A673 (cell line): ENCODE measurements at regions not wholly inside any gene's neighbourhood (a gene's known extent, or its start where the extent isn't known, plus 50 kb on each side); places are given as distances from the start of the nearest gene placed in this dataset.

Source experiments
- BruUV-seq: library from RNA; stranded (reverse); fragments of 400-500 nt; replicated peaks from 2 replicates; lab custom pipeline; 2021; lab: Mats Ljungman, UMichigan
- CTCF ChIA-PET: fragments of 300-600 bp; sonication (Branson Sonifier 250); formaldehyde crosslinking; loops from one replicate; lab custom pipeline; 2022; ENCODE audit warnings: antibody characterized with exemption; lab: Charles Lee
- POLR2A ChIA-PET: fragments of 300-600 bp; sonication (Branson Sonifier 250); formaldehyde crosslinking; loops from one replicate; lab custom pipeline; 2022; ENCODE audit warnings: antibody characterized with exemption; ENCODE audit not compliant: low non-redundant PET; lab: Charles Lee
- DNase-seq: peaks from one replicate; pipeline ENCODE4 v3.0.0-alpha.2; 2015; ENCODE audit warnings: low spot score
- H3K27ac ChIP-seq: fragments of 200-600 bp; sonication (generic); 2 replicates; pipeline ENCODE4 v1.5.1; 2016; ENCODE audit warnings: mixed run types, low read depth, mild to moderate bottlenecking, mixed read lengths, antibody characterized with exemption, low read length; ENCODE audit not compliant: poor library complexity, severe bottlenecking
- H3K27me3 ChIP-seq: fragments of 200-600 bp; sonication (generic); replicated peaks from 2 replicates; pipeline ENCODE4 v1.6.1; 2017; ENCODE audit warnings: mixed run types, low read depth, mild to moderate bottlenecking, mixed read lengths, antibody characterized with exemption, low read length; ENCODE audit not compliant: insufficient read depth, poor library complexity
- H3K36me3 ChIP-seq: fragments of 200-600 bp; sonication (generic); 2 replicates; pipeline ENCODE4 v1.6.1; 2016; ENCODE audit warnings: mixed run types, mild to moderate bottlenecking, mixed read lengths, antibody characterized with exemption, low read length; ENCODE audit not compliant: insufficient read depth, poor library complexity, severe bottlenecking
- H3K4me1 ChIP-seq: fragments of 200-600 bp; sonication (generic); 2 replicates; pipeline ENCODE4 v1.6.1; 2017; ENCODE audit warnings: mixed run types, mild to moderate bottlenecking, mixed read lengths, antibody characterized with exemption, low read length; ENCODE audit not compliant: insufficient read depth, poor library complexity, severe bottlenecking
- H3K4me3 ChIP-seq: fragments of 200-600 bp; sonication (generic); 2 replicates; pipeline ENCODE4 v1.5.1; 2016; ENCODE audit warnings: low read depth, mixed run types, mild to moderate bottlenecking, mixed read lengths, low read length; ENCODE audit not compliant: poor library complexity, severe bottlenecking
- H3K9me3 ChIP-seq: fragments of 200-600 bp; sonication (generic); 2 replicates; pipeline ENCODE4 v1.6.1; 2016; ENCODE audit warnings: mixed run types, low read depth, mild to moderate bottlenecking, mixed read lengths, antibody characterized with exemption, low read length; ENCODE audit not compliant: poor library complexity, severe bottlenecking
- EZH2 ChIP-seq: fragments of 200-600 bp; sonication (generic); IDR thresholded peaks from 2 replicates; pipeline ENCODE4 v1.6.1; 2017; ENCODE audit warnings: borderline replicate concordance, low read depth, mild to moderate bottlenecking, mixed read lengths, antibody characterized with exemption, low read length; ENCODE audit not compliant: poor library complexity, severe bottlenecking
- intact Hi-C: fragments of 100-400 bp; cut with micrococcal nuclease; formaldehyde crosslinking; loops from one replicate; pipeline ENCODE4 v1.10.0; 2022; ENCODE audit not compliant: unreplicated experiment
- TF ChIP-seq, protein P1 (sequence below): fragments of 300-800, 200-600 bp; sonication (generic); conservative IDR thresholded peaks from 2 replicates; pipeline ENCODE4 v1.5.1; 2017; ENCODE audit warnings: low read depth, mild to moderate bottlenecking, antibody characterized with exemption, low read length, moderate library complexity, mixed read lengths

DNA sequence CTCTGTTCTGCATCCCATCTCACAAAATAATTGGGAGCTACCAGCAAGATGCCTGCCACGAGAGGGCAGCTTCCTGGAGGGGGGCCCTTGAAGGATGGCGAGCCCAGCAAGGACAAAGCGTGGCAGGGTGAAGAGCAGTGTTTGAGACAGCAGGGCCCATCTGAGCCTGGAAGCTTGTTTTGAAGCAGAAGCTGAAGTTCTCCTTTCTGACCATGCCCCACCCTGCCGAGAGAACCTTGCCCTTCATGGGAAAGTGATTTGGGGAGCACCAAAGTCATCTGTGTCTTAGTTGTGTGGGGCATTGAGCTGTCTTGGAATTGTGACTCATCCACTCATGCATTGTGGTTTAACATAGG, 216.3 kb downstream of the BCL11A start:
- Histone ChIP-seq H3K27me3 (no peaks in the 10 kb centered on the region), H3K27ac (no peak overlapping the region), H3K36me3 (no peaks in the 10 kb centered on the region), H3K4me3 (no peak overlapping the region), H3K4me1 (no peaks in the 10 kb centered on the region), H3K9me3 (no peaks in the 10 kb centered on the region)
- intact Hi-C loops: no loop called here
- TF ChIP-seq EZH2: no peak
- TF ChIP-seq, protein P1, sequence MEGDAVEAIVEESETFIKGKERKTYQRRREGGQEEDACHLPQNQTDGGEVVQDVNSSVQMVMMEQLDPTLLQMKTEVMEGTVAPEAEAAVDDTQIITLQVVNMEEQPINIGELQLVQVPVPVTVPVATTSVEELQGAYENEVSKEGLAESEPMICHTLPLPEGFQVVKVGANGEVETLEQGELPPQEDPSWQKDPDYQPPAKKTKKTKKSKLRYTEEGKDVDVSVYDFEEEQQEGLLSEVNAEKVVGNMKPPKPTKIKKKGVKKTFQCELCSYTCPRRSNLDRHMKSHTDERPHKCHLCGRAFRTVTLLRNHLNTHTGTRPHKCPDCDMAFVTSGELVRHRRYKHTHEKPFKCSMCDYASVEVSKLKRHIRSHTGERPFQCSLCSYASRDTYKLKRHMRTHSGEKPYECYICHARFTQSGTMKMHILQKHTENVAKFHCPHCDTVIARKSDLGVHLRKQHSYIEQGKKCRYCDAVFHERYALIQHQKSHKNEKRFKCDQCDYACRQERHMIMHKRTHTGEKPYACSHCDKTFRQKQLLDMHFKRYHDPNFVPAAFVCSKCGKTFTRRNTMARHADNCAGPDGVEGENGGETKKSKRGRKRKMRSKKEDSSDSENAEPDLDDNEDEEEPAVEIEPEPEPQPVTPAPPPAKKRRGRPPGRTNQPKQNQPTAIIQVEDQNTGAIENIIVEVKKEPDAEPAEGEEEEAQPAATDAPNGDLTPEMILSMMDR: 0 out of 2 replicates have a peak, but pooled peaks have one; percentile 14
- CTCF ChIA-PET: no interaction called here
- POLR2A ChIA-PET: no interaction called here
- BruUV-seq: no TSS peak
- no peak for DNase-seq

GRCh38 chr2:60336442-60337141, 216.9 kb downstream of the BCL11A start:
- Histone ChIP-seq H3K36me3 (no peaks in the 10 kb centered on the region), H3K27ac (no peak overlapping the region), H3K27me3 (no peaks in the 10 kb centered on the region), H3K4me3 (no peak overlapping the region), H3K4me1 (no peaks in the 10 kb centered on the region), H3K9me3 (no peaks in the 10 kb centered on the region)
- POLR2A ChIA-PET: no interaction called here
- no TSS peak for BruUV-seq
- intact Hi-C loops: no loop called here
- DNase-seq: no peak
- CTCF ChIA-PET: no interaction called here
- TF ChIP-seq EZH2: no peak
- TF ChIP-seq, protein P1: no peak

DNA sequence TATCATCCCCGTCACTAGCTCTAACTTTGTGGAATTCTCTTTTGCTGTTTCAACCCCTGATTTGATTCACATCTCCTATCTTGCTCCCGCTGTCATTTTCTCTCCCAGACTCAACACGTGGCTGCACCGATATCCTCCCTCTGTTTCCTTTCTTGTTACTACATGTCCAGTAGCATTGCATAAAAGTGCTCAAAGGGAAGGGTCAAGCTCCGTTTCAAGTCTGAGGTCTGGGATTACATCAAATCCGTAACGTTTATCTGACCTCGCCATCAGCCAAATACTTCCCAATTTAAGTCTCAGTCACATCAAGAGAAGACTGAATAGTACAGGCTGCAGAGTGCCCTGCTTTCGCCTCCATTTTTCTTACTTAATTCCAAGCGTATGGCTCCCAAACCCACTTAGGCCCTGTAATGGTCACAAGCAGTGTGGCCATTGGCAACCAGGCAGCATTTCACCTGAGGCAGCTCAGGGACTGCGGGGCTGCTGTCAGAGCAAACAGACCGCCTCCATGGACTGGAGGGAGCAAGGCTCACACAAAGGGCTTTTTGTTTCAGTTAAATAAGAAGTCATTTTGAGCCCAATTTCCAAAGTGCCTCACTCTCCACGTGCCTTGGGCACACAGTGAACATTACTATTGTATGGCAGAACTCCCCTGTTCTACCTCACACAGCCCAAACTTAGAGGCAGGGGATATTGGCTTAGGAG, 217.8 kb downstream of the BCL11A start:
- H3K36me3 ChIP-seq: no peaks in the 10 kb centered on the region
- intact Hi-C loops: no loop called here
- POLR2A ChIA-PET: no interaction called here
- no peak for DNase-seq
- H3K4me1 ChIP-seq: no peaks in the 10 kb centered on the region
- no peak for TF ChIP-seq EZH2
- TF ChIP-seq, protein P1: no peak
- no TSS peak for BruUV-seq
- H3K27ac ChIP-seq: no peak overlapping the region
- H3K27me3 ChIP-seq: peaks cover 3% of the 10 kb centered on the region
- CTCF ChIA-PET: no interaction called here
- H3K4me3 ChIP-seq: no peak overlapping the region
- no peaks in the 10 kb centered on the region for H3K9me3 ChIP-seq
